Smooth muscle cell (in vitro differentiated cells): ENCODE measurements at regions not wholly inside any gene's neighbourhood (a gene's known extent, or its start where the extent isn't known, plus 50 kb on each side); places are given as distances from the start of the nearest gene placed in this dataset.
A peak's percentile ranks its signal among the peaks of the same experiment; 100 is the strongest.

Experiments
- DNase-seq: peaks from one replicate; lab custom pipeline; 2025; ENCODE audit not compliant: unreplicated experiment; lab: John Stamatoyannopoulos, UW
- H2AFZ ChIP-seq: fragments of 200-600 bp; sonication (generic); 2 replicates; pipeline ENCODE4 v1.6.0; 2016; ENCODE audit warnings: antibody characterized with exemption, low read depth, mild to moderate bottlenecking
- H3F3A ChIP-seq: fragments of 200-600 bp; sonication (generic); 2 replicates; pipeline ENCODE4 v1.6.0; 2017; ENCODE audit warnings: antibody characterized with exemption, low read depth
- H3K27ac ChIP-seq: fragments of 200-600 bp; sonication (generic); 2 replicates; pipeline ENCODE4 v1.5.1; 2016; ENCODE audit warnings: low read depth, mild to moderate bottlenecking
- H3K27me3 ChIP-seq: fragments of 200-600 bp; sonication (generic); 2 replicates; pipeline ENCODE4 v1.6.1; 2016; ENCODE audit warnings: low read depth, mild to moderate bottlenecking
- H3K36me3 ChIP-seq: fragments of 200-600 bp; sonication (generic); 2 replicates; pipeline ENCODE4 v1.5.1; 2016; ENCODE audit warnings: low read depth
- H3K4me1 ChIP-seq: fragments of 200-600 bp; sonication (generic); 2 replicates; pipeline ENCODE4 v1.5.1; 2016; ENCODE audit warnings: low read depth
- H3K4me2 ChIP-seq: fragments of 200-600 bp; sonication (generic); 2 replicates; pipeline ENCODE4 v1.6.0; 2016; ENCODE audit warnings: mild to moderate bottlenecking
- H3K4me3 ChIP-seq: fragments of 200-600 bp; sonication (generic); 2 replicates; pipeline ENCODE4 v1.5.1; 2016; ENCODE audit warnings: mild to moderate bottlenecking
- H3K79me2 ChIP-seq: fragments of 200-600 bp; sonication (generic); 2 replicates; pipeline ENCODE4 v1.6.0; 2016; ENCODE audit warnings: low read depth, mild to moderate bottlenecking
- H3K9ac ChIP-seq: fragments of 200-600 bp; sonication (generic); 2 replicates; pipeline ENCODE4 v1.6.0; 2016; ENCODE audit warnings: low read depth
- H3K9me3 ChIP-seq: fragments of 200-600 bp; sonication (generic); replicated peaks from 2 replicates; pipeline ENCODE4 v1.5.1; 2016; ENCODE audit warnings: low read depth
- H4K20me1 ChIP-seq: fragments of 200-600 bp; sonication (generic); 2 replicates; pipeline ENCODE4 v1.6.0; 2016; ENCODE audit warnings: low read depth
- CTCF ChIP-seq: fragments of 200-600 bp; sonication (generic); IDR thresholded peaks from 2 replicates; pipeline ENCODE4 v1.5.1; 2017; ENCODE audit warnings: borderline replicate concordance, mild to moderate bottlenecking, antibody characterized with exemption; ENCODE audit not compliant: insufficient read depth, poor library complexity, severe bottlenecking
- WGBS: methylation state at CpG from one replicate; pipeline ENCODE4 v1.1.7; 2016; ENCODE audit warnings: low lambda C conversion rate; 5-methylcytosine and 5-hydroxymethylcytosine counted together

- no peak overlapping the region for H3K4me2 ChIP-seq
- no peak overlapping the region for H3K27ac ChIP-seq
- no peaks in the 10 kb centered on the region for H3K36me3 ChIP-seq
- TF ChIP-seq CTCF = no peak
- WGBS = 67% methylated on average over 5 of the region's 5 CpGs
- no peak for DNase-seq
- no peaks in the 10 kb centered on the region for H3K27me3 ChIP-seq
- no peak overlapping the region for H3K9ac ChIP-seq
- H3K79me2 ChIP-seq = no peaks in the 10 kb centered on the region
- H3K4me1 ChIP-seq = no peaks in the 10 kb centered on the region
- H2AFZ ChIP-seq = no peak overlapping the region
- no peaks in the 10 kb centered on the region for H4K20me1 ChIP-seq
- peak overlapping the region; percentile 9 for H3K4me3 ChIP-seq
- H3K9me3 ChIP-seq = no peaks in the 10 kb centered on the region
- no peaks in the 10 kb centered on the region for H3F3A ChIP-seq
Observed at GRCh38 chr3:77835921-77836320, 796.0 kb downstream of the ROBO2 start.

- H3K4me3 ChIP-seq = no peak overlapping the region
- H3K27ac ChIP-seq = no peak overlapping the region
- TF ChIP-seq CTCF = no peak
- WGBS = 83% methylated on average over 5 of the region's 5 CpGs
- no peak overlapping the region for H2AFZ ChIP-seq
- DNase-seq = no peak
- H3F3A ChIP-seq = no peaks in the 10 kb centered on the region
- no peak overlapping the region for H3K9ac ChIP-seq
- no peaks in the 10 kb centered on the region for H3K36me3 ChIP-seq
- H3K4me1 ChIP-seq = no peaks in the 10 kb centered on the region
- H3K27me3 ChIP-seq = no peaks in the 10 kb centered on the region
- no peaks in the 10 kb centered on the region for H4K20me1 ChIP-seq
- H3K9me3 ChIP-seq = no peaks in the 10 kb centered on the region
- no peak overlapping the region for H3K4me2 ChIP-seq
- H3K79me2 ChIP-seq = no peaks in the 10 kb centered on the region
Observed at GRCh38 chr3:77837456-77838025, 797.6 kb downstream of the ROBO2 start.

- 96% methylated on average over 3 of the region's 3 CpGs for WGBS
- Histone ChIP-seq H3K27ac (no peak overlapping the region), H3K4me2 (no peak overlapping the region), H4K20me1 (no peaks in the 10 kb centered on the region), H3K79me2 (no peaks in the 10 kb centered on the region), H2AFZ (no peak overlapping the region), H3K4me3 (no peak overlapping the region), H3F3A (no peaks in the 10 kb centered on the region), H3K27me3 (no peaks in the 10 kb centered on the region), H3K4me1 (no peaks in the 10 kb centered on the region), H3K36me3 (no peaks in the 10 kb centered on the region), H3K9ac (no peak overlapping the region), H3K9me3 (no peaks in the 10 kb centered on the region)
- no peak for TF ChIP-seq CTCF
- no peak for DNase-seq
Observed at GRCh38 chr3:77859156-77859555, 819.3 kb downstream of the ROBO2 start.

- Histone ChIP-seq H3K36me3 (no peaks in the 10 kb centered on the region), H3K4me2 (no peak overlapping the region), H3K4me1 (no peaks in the 10 kb centered on the region), H2AFZ (no peak overlapping the region), H3F3A (no peaks in the 10 kb centered on the region), H3K9ac (no peak overlapping the region), H3K9me3 (no peaks in the 10 kb centered on the region), H3K27me3 (no peaks in the 10 kb centered on the region), H3K4me3 (no peak overlapping the region), H3K27ac (no peak overlapping the region), H4K20me1 (no peaks in the 10 kb centered on the region), H3K79me2 (no peaks in the 10 kb centered on the region)
- no peak for TF ChIP-seq CTCF
- DNase-seq = no peak
- 90% methylated on average over 2 of the region's 2 CpGs for WGBS
Observed at GRCh38 chr3:77868725-77869124, 828.8 kb downstream of the ROBO2 start.
